ENCODE measurements at regions not wholly inside any gene's neighbourhood (a gene's known extent, or its start where the extent isn't known, plus 50 kb on each side); places are given as distances from the start of the nearest gene placed in this dataset.

GRCh38 chr12:18932715-18933114 lies 194.8 kb downstream of the CAPZA3 start:
- ChIA-PET POLR2A (no interaction called here), CTCF (no interaction called here)
- Histone ChIP-seq H3K9me1 (replicated peaks; ENCODE audit: control insufficient read depth, extremely low read depth, insufficient read depth, low read length) (no peaks in the 10 kb centered on the region), H3K79me2 (ENCODE audit: control insufficient read depth, insufficient read depth, low read length) (no peaks in the 10 kb centered on the region), H3K9me3 (replicated peaks; ENCODE audit: control insufficient read depth, insufficient read depth, low read length) (no peaks in the 10 kb centered on the region), H3K27me3 (ENCODE audit: control insufficient read depth in 2 of 2, insufficient read depth in 2 of 2, low read length in 2 of 2) (no peaks in the 10 kb centered on the region), H3K9ac (replicated peaks; ENCODE audit: extremely low read depth, insufficient read depth, low read length) (no peak overlapping the region), H3K36me3 (ENCODE audit: control insufficient read depth in 2 of 2, extremely low read depth in 1 of 2, insufficient read depth in 2 of 2, low read length in 2 of 2) (no peaks in the 10 kb centered on the region), H3K27ac (ENCODE audit: insufficient read depth, low read depth, low read length) (no peak overlapping the region), H2AFZ (ENCODE audit: low read depth, low read length) (no peak overlapping the region), H3K4me1 (ENCODE audit: control insufficient read depth, extremely low read depth, insufficient read depth, low read length) (no peaks in the 10 kb centered on the region), H4K20me1 (replicated peaks; ENCODE audit: control insufficient read depth, extremely low read depth, insufficient read depth, low read length) (no peaks in the 10 kb centered on the region), H3K4me3 (replicated peaks in 1 of 3; ENCODE audit: insufficient read depth in 1 of 3, low read depth in 1 of 3, low read length in 3 of 3) (no peak overlapping the region), H3K4me2 (ENCODE audit: insufficient read depth, low read length) (no peak overlapping the region)
- TF ChIP-seq MYC (IDR thresholded peaks at IDR 0.05; ENCODE audit: low read depth, low read length), result no peak
- TF ChIP-seq, protein P1, sequence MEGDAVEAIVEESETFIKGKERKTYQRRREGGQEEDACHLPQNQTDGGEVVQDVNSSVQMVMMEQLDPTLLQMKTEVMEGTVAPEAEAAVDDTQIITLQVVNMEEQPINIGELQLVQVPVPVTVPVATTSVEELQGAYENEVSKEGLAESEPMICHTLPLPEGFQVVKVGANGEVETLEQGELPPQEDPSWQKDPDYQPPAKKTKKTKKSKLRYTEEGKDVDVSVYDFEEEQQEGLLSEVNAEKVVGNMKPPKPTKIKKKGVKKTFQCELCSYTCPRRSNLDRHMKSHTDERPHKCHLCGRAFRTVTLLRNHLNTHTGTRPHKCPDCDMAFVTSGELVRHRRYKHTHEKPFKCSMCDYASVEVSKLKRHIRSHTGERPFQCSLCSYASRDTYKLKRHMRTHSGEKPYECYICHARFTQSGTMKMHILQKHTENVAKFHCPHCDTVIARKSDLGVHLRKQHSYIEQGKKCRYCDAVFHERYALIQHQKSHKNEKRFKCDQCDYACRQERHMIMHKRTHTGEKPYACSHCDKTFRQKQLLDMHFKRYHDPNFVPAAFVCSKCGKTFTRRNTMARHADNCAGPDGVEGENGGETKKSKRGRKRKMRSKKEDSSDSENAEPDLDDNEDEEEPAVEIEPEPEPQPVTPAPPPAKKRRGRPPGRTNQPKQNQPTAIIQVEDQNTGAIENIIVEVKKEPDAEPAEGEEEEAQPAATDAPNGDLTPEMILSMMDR (IDR thresholded peaks at IDR 0.05; ENCODE audit: extremely low read depth in 1 of 2, insufficient read depth in 1 of 2, low read depth in 1 of 2, low read length in 2 of 2), result no peak
- TF ChIP-seq FOS (IDR thresholded peaks at IDR 0.05; ENCODE audit: borderline replicate concordance, insufficient read depth, low read length), result no peak
- TF ChIP-seq, protein P2, sequence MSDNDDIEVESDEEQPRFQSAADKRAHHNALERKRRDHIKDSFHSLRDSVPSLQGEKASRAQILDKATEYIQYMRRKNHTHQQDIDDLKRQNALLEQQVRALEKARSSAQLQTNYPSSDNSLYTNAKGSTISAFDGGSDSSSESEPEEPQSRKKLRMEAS (IDR thresholded peaks at IDR 0.05; ENCODE audit: insufficient read depth, insufficient read length), result no peak
- TF ChIP-seq POLR2A (IDR thresholded peaks at IDR 0.05; ENCODE audit: low read depth, low read length), result no peak
- TF ChIP-seq POLR2AphosphoS5 (IDR thresholded peaks at IDR 0.05; ENCODE audit: insufficient read depth, low read depth, low read length), result no peak
- no peak for TF ChIP-seq JUN (IDR thresholded peaks at IDR 0.05; ENCODE audit: borderline replicate concordance, insufficient read depth, insufficient read length, low read depth)
- TF ChIP-seq EZH2 (IDR thresholded peaks at IDR 0.05; ENCODE audit: borderline replicate concordance, low read depth, low read length, severe bottlenecking), result no peak
- TF ChIP-seq GATA2 (IDR thresholded peaks at IDR 0.05; ENCODE audit: insufficient read depth, insufficient read length, low read depth, low read length), result no peak
- FAIRE-seq, result no peak
- intact Hi-C loops (cut with micrococcal nuclease) (no loop called here), dilution Hi-C loops (cut with MboI; ENCODE audit: extremely low pct_ligation_motif_present, low sequenced_read_pairs) (no loop called here)
- DNase-seq (ENCODE audit: low read depth, low spot score), result no peak
- BruUV-seq (replicated peaks), result no TSS peak
